ENCODE measurements at regions not wholly inside any gene's neighbourhood (a gene's known extent, or its start where the extent isn't known, plus 50 kb on each side); places are given as distances from the start of the nearest gene placed in this dataset.

- Histone ChIP-seq H3K9me2 (replicated peaks; ENCODE audit: insufficient read depth, low read length) (no peaks in the 10 kb centered on the region), H3K9me3 (ENCODE audit: insufficient read depth, low read length) (no peaks in the 10 kb centered on the region), H2AFZ (ENCODE audit: low read depth, low read length, severe bottlenecking) (no peak overlapping the region), H3K27ac (ENCODE audit: low read depth, low read length) (no peak overlapping the region), H3K36me3 (ENCODE audit: low read length) (no peaks in the 10 kb centered on the region), H4K20me1 (ENCODE audit: low read depth, low read length) (no peaks in the 10 kb centered on the region), H3K9ac (ENCODE audit: low read length) (no peak overlapping the region), H3K4me3 (ENCODE audit: insufficient read depth, low read length, poor library complexity, severe bottlenecking) (no peak overlapping the region), H3K79me2 (ENCODE audit: insufficient read depth, low read length) (no peaks in the 10 kb centered on the region), H3K27me3 (ENCODE audit: low read length) (no peaks in the 10 kb centered on the region), H3F3A (ENCODE audit: insufficient read depth) (no peaks in the 10 kb centered on the region), H3K4me2 (ENCODE audit: low read depth, low read length, poor library complexity, severe bottlenecking) (no peak overlapping the region)
- TF ChIP-seq CTCF (IDR thresholded peaks at IDR 0.05; ENCODE audit: insufficient read depth, low read length, poor library complexity, severe bottlenecking) (no peak), EZH2phosphoT487 (conservative IDR thresholded peaks at IDR 0.05; ENCODE audit: low read length) (no peak)
Observed at GRCh38 chr3:77871436-77871835, 831.5 kb downstream of the ROBO2 start.

- Histone ChIP-seq H3K4me2 (ENCODE audit: low read depth, low read length, poor library complexity, severe bottlenecking) (no peak overlapping the region), H3K9me2 (replicated peaks; ENCODE audit: insufficient read depth, low read length) (no peaks in the 10 kb centered on the region), H3K27me3 (ENCODE audit: low read length) (no peaks in the 10 kb centered on the region), H3K36me3 (ENCODE audit: low read length) (no peaks in the 10 kb centered on the region), H3K9me3 (ENCODE audit: insufficient read depth, low read length) (no peaks in the 10 kb centered on the region), H3K79me2 (ENCODE audit: insufficient read depth, low read length) (no peaks in the 10 kb centered on the region), H3K4me3 (ENCODE audit: insufficient read depth, low read length, poor library complexity, severe bottlenecking) (no peak overlapping the region), H4K20me1 (ENCODE audit: low read depth, low read length) (no peaks in the 10 kb centered on the region), H2AFZ (ENCODE audit: low read depth, low read length, severe bottlenecking) (no peak overlapping the region), H3K9ac (ENCODE audit: low read length) (no peak overlapping the region), H3K27ac (ENCODE audit: low read depth, low read length) (no peak overlapping the region), H3F3A (ENCODE audit: insufficient read depth) (no peaks in the 10 kb centered on the region)
- TF ChIP-seq CTCF (IDR thresholded peaks at IDR 0.05; ENCODE audit: insufficient read depth, low read length, poor library complexity, severe bottlenecking) (no peak), EZH2phosphoT487 (conservative IDR thresholded peaks at IDR 0.05; ENCODE audit: low read length) (no peak)
Observed at GRCh38 chr3:77873598-77873997, 833.7 kb downstream of the ROBO2 start.

- Histone ChIP-seq H3K27me3 (ENCODE audit: low read length) (no peaks in the 10 kb centered on the region), H3K4me3 (ENCODE audit: insufficient read depth, low read length, poor library complexity, severe bottlenecking) (no peak overlapping the region), H3K9me2 (replicated peaks; ENCODE audit: insufficient read depth, low read length) (no peaks in the 10 kb centered on the region), H3K4me2 (ENCODE audit: low read depth, low read length, poor library complexity, severe bottlenecking) (no peak overlapping the region), H4K20me1 (ENCODE audit: low read depth, low read length) (no peaks in the 10 kb centered on the region), H3K36me3 (ENCODE audit: low read length) (no peaks in the 10 kb centered on the region), H3K27ac (ENCODE audit: low read depth, low read length) (no peak overlapping the region), H3K9me3 (ENCODE audit: insufficient read depth, low read length) (no peaks in the 10 kb centered on the region), H3K79me2 (ENCODE audit: insufficient read depth, low read length) (no peaks in the 10 kb centered on the region), H2AFZ (ENCODE audit: low read depth, low read length, severe bottlenecking) (no peak overlapping the region), H3F3A (ENCODE audit: insufficient read depth) (no peaks in the 10 kb centered on the region), H3K9ac (ENCODE audit: low read length) (no peak overlapping the region)
- TF ChIP-seq EZH2phosphoT487 (conservative IDR thresholded peaks at IDR 0.05; ENCODE audit: low read length), result no peak
Observed at GRCh38 chr3:77885381-77885780, 845.5 kb downstream of the ROBO2 start.

- no peak overlapping the region for H3K9ac ChIP-seq (ENCODE audit: low read length)
- H3K4me2 ChIP-seq (ENCODE audit: low read depth, low read length, poor library complexity, severe bottlenecking), result no peak overlapping the region
- TF ChIP-seq EZH2phosphoT487 (conservative IDR thresholded peaks at IDR 0.05; ENCODE audit: low read length) (no peak), CTCF (IDR thresholded peaks at IDR 0.05; ENCODE audit: insufficient read depth, low read length, poor library complexity, severe bottlenecking) (no peak)
- no peaks in the 10 kb centered on the region for H4K20me1 ChIP-seq (ENCODE audit: low read depth, low read length)
- no peaks in the 10 kb centered on the region for H3K9me3 ChIP-seq (ENCODE audit: insufficient read depth, low read length)
- H3K27me3 ChIP-seq (ENCODE audit: low read length), result no peaks in the 10 kb centered on the region
- H3K4me3 ChIP-seq (ENCODE audit: insufficient read depth, low read length, poor library complexity, severe bottlenecking), result no peak overlapping the region
- no peak overlapping the region for H2AFZ ChIP-seq (ENCODE audit: low read depth, low read length, severe bottlenecking)
- H3K79me2 ChIP-seq (ENCODE audit: insufficient read depth, low read length), result no peaks in the 10 kb centered on the region
- H3K9me2 ChIP-seq (replicated peaks; ENCODE audit: insufficient read depth, low read length), result no peaks in the 10 kb centered on the region
- no peaks in the 10 kb centered on the region for H3F3A ChIP-seq (ENCODE audit: insufficient read depth)
- H3K36me3 ChIP-seq (ENCODE audit: low read length), result no peaks in the 10 kb centered on the region
- no peak overlapping the region for H3K27ac ChIP-seq (ENCODE audit: low read depth, low read length)
Observed at GRCh38 chr3:77887611-77888010, 847.7 kb downstream of the ROBO2 start.
